ENCODE measurements at regions not wholly inside any gene's neighbourhood (a gene's known extent, or its start where the extent isn't known, plus 50 kb on each side); places are given as distances from the start of the nearest gene placed in this dataset.

GRCh38 chr13:71149498-71150363 is 717.3 kb downstream of the DACH1 start:
- TF ChIP-seq EHMT2 (IDR thresholded peaks at IDR 0.05; ENCODE audit: low read depth) (no peak), ELK1 (IDR thresholded peaks at IDR 0.05; ENCODE audit: low read depth, low read length) (no peak), RAD21 (conservative IDR thresholded peaks at IDR 0.05 in 1 of 2, IDR thresholded peaks at IDR 0.05 in 1 of 2) (no peak), GATA3 (IDR thresholded peaks at IDR 0.05; ENCODE audit: borderline replicate concordance) (no peak), CEBPB (IDR thresholded peaks at IDR 0.05) (no peak), HMGXB4 (CRISPR knock-in tag; IDR thresholded peaks at IDR 0.05; ENCODE audit: borderline replicate concordance) (no peak), JUN (IDR thresholded peaks at IDR 0.05) (no peak), ESRRA (IDR thresholded peaks at IDR 0.05; ENCODE audit: borderline replicate concordance, low read length) (no peak), EP300 (IDR thresholded peaks at IDR 0.05) (no peak), HOXB13 (CRISPR knock-in tag; IDR thresholded peaks at IDR 0.05; ENCODE audit: low read depth) (no peak), HDAC2 (IDR thresholded peaks at IDR 0.05) (no peak), RFX5 (IDR thresholded peaks at IDR 0.05) (no peak), TP53 (CRISPR knock-in tag; IDR thresholded peaks at IDR 0.05) (no peak), KDM5A (IDR thresholded peaks at IDR 0.05) (no peak)
- TF ChIP-seq, protein P1, sequence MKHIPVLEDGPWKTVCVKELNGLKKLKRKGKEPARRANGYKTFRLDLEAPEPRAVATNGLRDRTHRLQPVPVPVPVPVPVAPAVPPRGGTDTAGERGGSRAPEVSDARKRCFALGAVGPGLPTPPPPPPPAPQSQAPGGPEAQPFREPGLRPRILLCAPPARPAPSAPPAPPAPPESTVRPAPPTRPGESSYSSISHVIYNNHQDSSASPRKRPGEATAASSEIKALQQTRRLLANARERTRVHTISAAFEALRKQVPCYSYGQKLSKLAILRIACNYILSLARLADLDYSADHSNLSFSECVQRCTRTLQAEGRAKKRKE (CRISPR knock-in tag; IDR thresholded peaks at IDR 0.05; ENCODE audit: low read depth), result no peak
- TF ChIP-seq, protein P2, sequence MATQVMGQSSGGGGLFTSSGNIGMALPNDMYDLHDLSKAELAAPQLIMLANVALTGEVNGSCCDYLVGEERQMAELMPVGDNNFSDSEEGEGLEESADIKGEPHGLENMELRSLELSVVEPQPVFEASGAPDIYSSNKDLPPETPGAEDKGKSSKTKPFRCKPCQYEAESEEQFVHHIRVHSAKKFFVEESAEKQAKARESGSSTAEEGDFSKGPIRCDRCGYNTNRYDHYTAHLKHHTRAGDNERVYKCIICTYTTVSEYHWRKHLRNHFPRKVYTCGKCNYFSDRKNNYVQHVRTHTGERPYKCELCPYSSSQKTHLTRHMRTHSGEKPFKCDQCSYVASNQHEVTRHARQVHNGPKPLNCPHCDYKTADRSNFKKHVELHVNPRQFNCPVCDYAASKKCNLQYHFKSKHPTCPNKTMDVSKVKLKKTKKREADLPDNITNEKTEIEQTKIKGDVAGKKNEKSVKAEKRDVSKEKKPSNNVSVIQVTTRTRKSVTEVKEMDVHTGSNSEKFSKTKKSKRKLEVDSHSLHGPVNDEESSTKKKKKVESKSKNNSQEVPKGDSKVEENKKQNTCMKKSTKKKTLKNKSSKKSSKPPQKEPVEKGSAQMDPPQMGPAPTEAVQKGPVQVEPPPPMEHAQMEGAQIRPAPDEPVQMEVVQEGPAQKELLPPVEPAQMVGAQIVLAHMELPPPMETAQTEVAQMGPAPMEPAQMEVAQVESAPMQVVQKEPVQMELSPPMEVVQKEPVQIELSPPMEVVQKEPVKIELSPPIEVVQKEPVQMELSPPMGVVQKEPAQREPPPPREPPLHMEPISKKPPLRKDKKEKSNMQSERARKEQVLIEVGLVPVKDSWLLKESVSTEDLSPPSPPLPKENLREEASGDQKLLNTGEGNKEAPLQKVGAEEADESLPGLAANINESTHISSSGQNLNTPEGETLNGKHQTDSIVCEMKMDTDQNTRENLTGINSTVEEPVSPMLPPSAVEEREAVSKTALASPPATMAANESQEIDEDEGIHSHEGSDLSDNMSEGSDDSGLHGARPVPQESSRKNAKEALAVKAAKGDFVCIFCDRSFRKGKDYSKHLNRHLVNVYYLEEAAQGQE (IDR thresholded peaks at IDR 0.05), result no peak
- TF ChIP-seq, protein P3, sequence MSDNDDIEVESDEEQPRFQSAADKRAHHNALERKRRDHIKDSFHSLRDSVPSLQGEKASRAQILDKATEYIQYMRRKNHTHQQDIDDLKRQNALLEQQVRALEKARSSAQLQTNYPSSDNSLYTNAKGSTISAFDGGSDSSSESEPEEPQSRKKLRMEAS (IDR thresholded peaks at IDR 0.05), result no peak
- 8% methylated on average over 10 of the region's 10 CpGs for whole genome bisulfite sequencing (ENCODE audit: missing lambda C conversion rate)
- ATAC-seq (no peak), FAIRE-seq (no peak), DNase-seq (ENCODE audit: low read depth in 1 of 2, low spot score in 1 of 2) (no peak)
- Histone ChIP-seq H3K27ac (no peak overlapping the region), H3K9me3 (no peaks in the 10 kb centered on the region), H3K4me1 (no peaks in the 10 kb centered on the region), H3K4me3 (no peak overlapping the region), H3K4me2 (no peak overlapping the region)
- CTCF ChIA-PET, result no interaction called here
- POLR2A ChIA-PET, result no interaction called here

- 0% methylated on average over 3 of the region's 3 CpGs for WGBS (ENCODE audit: missing lambda C conversion rate)
- H3K4me1 ChIP-seq, result no peaks in the 10 kb centered on the region
- no peak overlapping the region for H3K4me2 ChIP-seq
- H3K27ac ChIP-seq, result no peak overlapping the region
- no peaks in the 10 kb centered on the region for H3K9me3 ChIP-seq
- no peak for TF ChIP-seq HEYL (CRISPR knock-in tag; IDR thresholded peaks at IDR 0.05)
- TF ChIP-seq TP53 (CRISPR knock-in tag; IDR thresholded peaks at IDR 0.05), result no peak
- TF ChIP-seq CEBPB (IDR thresholded peaks at IDR 0.05), result no peak
- no peak for TF ChIP-seq MAFK (IDR thresholded peaks at IDR 0.05; ENCODE audit: partially characterized antibody)
- TF ChIP-seq HMGXB4 (CRISPR knock-in tag; IDR thresholded peaks at IDR 0.05; ENCODE audit: borderline replicate concordance), result no peak
- no peak for TF ChIP-seq RNF2 (IDR thresholded peaks at IDR 0.05; ENCODE audit: borderline replicate concordance, low read depth)
- no peak for TF ChIP-seq CBX2 (IDR thresholded peaks at IDR 0.05; ENCODE audit: borderline replicate concordance, low read depth)
- no peak for TF ChIP-seq GATA3 (IDR thresholded peaks at IDR 0.05; ENCODE audit: borderline replicate concordance)
- no peak for TF ChIP-seq MAZ (IDR thresholded peaks at IDR 0.05; ENCODE audit: borderline replicate concordance, low read depth, low read length)
- TF ChIP-seq SMC3 (IDR thresholded peaks at IDR 0.05), result no peak
- TF ChIP-seq EP300 (IDR thresholded peaks at IDR 0.05), result no peak
- no peak for TF ChIP-seq NPAS2 (CRISPR knock-in tag; IDR thresholded peaks at IDR 0.05; ENCODE audit: borderline replicate concordance)
- TF ChIP-seq SREBF2 (IDR thresholded peaks at IDR 0.05), result no peak
- TF ChIP-seq PHF8 (IDR thresholded peaks at IDR 0.05; ENCODE audit: borderline replicate concordance, low read depth), result no peak
- TF ChIP-seq TFCP2L1 (CRISPR knock-in tag; IDR thresholded peaks at IDR 0.05), result no peak
- TF ChIP-seq EHMT2 (IDR thresholded peaks at IDR 0.05; ENCODE audit: low read depth), result no peak
- DNase-seq (ENCODE audit: low read depth in 1 of 2, low spot score in 1 of 2) (no peak), FAIRE-seq (no peak), ATAC-seq (no peak)
- no peak overlapping the region for H3K4me3 ChIP-seq
- CTCF ChIA-PET, result no interaction called here
- POLR2A ChIA-PET, result no interaction called here
Measured at GRCh38 chr13:71149046-71149445, 718.0 kb downstream of the DACH1 start.
